HEK293 (cell line): ENCODE measurements at regions not wholly inside any gene's neighbourhood (a gene's known extent, or its start where the extent isn't known, plus 50 kb on each side); places are given as distances from the start of the nearest gene placed in this dataset.

ENCODE experiments used
- CTCF ChIP-seq: fragments of 450-650 bp; formaldehyde crosslinking; IDR thresholded peaks from 2 replicates; pipeline ENCODE4 v1.5.1; 2016; ENCODE audit warnings: missing biosample characterization, missing genetic modification characterization
- PATZ1 ChIP-seq: fragments of 450-650 bp; formaldehyde crosslinking; IDR thresholded peaks from 2 replicates; pipeline ENCODE4 v1.5.1; 2016; ENCODE audit warnings: missing biosample characterization, missing genetic modification characterization
- ZNF121 ChIP-seq: fragments of 450-650 bp; formaldehyde crosslinking; IDR thresholded peaks from 2 replicates; pipeline ENCODE4 v1.5.1; 2016; ENCODE audit warnings: missing biosample characterization, missing genetic modification characterization
- ZNF133 ChIP-seq: fragments of 450-650 bp; formaldehyde crosslinking; IDR thresholded peaks from 2 replicates; pipeline ENCODE4 v1.5.1; 2016; ENCODE audit warnings: missing biosample characterization, missing genetic modification characterization
- ZNF140 ChIP-seq: fragments of 450-650 bp; formaldehyde crosslinking; IDR thresholded peaks from 2 replicates; pipeline ENCODE4 v1.5.1; 2016; ENCODE audit warnings: missing biosample characterization, missing genetic modification characterization
- ZNF175 ChIP-seq: fragments of 450-650 bp; formaldehyde crosslinking; IDR thresholded peaks from 2 replicates; pipeline ENCODE4 v1.5.1; 2016; ENCODE audit warnings: missing biosample characterization, missing genetic modification characterization
- ZNF391 ChIP-seq: fragments of 450-650 bp; formaldehyde crosslinking; IDR thresholded peaks from 2 replicates; pipeline ENCODE4 v1.5.1; 2016; ENCODE audit warnings: low read depth, missing biosample characterization, missing genetic modification characterization, borderline replicate concordance

DNA sequence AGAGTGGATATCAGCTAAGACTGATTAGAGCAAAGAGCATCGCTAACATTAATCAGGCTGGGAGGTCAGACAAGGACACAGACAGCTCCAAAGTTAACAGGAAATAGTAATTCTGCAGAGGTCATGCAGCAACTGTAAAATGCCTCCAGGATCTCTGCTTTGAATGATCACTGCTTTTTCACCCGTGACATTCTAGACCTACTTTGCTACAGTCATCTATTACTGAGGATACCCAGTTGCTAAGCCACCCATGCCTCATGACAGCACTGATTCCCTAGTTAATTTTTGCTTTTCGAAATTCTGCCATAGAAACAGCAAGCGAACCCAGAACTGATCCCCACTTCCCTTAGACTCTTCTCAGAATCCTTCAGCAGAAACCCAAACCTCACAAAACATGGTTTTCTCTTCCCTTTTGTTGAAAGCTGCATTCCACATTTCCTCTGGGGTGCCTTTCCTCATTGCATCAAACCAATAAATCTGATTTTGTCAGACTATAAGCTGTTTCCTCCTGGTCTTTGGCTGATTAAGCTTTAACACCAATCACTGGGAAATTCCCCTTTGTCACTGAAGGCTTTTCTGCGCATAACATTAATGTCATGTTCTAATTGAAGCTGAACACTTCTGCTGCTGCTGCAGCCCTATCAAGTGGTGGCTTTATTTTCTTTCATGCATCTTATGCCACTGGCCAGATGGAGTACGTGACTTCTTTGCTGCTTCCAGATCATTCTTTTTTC lies 201.1 kb upstream of the CHD1 start:
- TF ChIP-seq ZNF140 (no peak), CTCF (tag by site-specific recombination) (no peak), ZNF391 (tag by site-specific recombination) (no peak), PATZ1 (no peak), ZNF175 (no peak), ZNF133 (tag by site-specific recombination) (no peak), ZNF121 (tag by site-specific recombination) (no peak)
